ENCODE measurements at regions not wholly inside any gene's neighbourhood (a gene's known extent, or its start where the extent isn't known, plus 50 kb on each side); places are given as distances from the start of the nearest gene placed in this dataset.

- TF ChIP-seq PRDM10 (tag by site-specific recombination; IDR thresholded peaks at IDR 0.05) (no peak), ZNF140 (tag by site-specific recombination; IDR thresholded peaks at IDR 0.05) (no peak), ZNF48 (tag by site-specific recombination; IDR thresholded peaks at IDR 0.05) (no peak), ZNF501 (tag by site-specific recombination; IDR thresholded peaks at IDR 0.05) (no peak), ZNF629 (tag by site-specific recombination; IDR thresholded peaks at IDR 0.05) (no peak), TSHZ1 (tag by site-specific recombination; IDR thresholded peaks at IDR 0.05; ENCODE audit: borderline replicate concordance) (no peak), ZNF280D (tag by site-specific recombination; IDR thresholded peaks at IDR 0.05) (no peak)
Measured at GRCh38 chr11:131077340-131077739, 161.1 kb upstream of the SNX19 start (continued).

- H3K36me3 ChIP-seq (ENCODE audit: control insufficient read depth in 2 of 2, insufficient read depth in 1 of 2, low read length in 2 of 2), result no peaks in the 10 kb centered on the region
- no peak overlapping the region for H3K27ac ChIP-seq (ENCODE audit: extremely low read depth, low read depth, low read length)
- CTCF ChIA-PET, result interaction anchor here (0.6 to 2.4 kb wide), 3 partner anchors 15 to 1395 kb away, joined by 3 to 12 read pairs (median 7); no protein-coding TSS in a partner anchor
- TF ChIP-seq ZNF76 (tag by site-specific recombination; IDR thresholded peaks at IDR 0.05; ENCODE audit: borderline replicate concordance, low read depth) (no peak), ZNF791 (tag by site-specific recombination; IDR thresholded peaks at IDR 0.05) (no peak)
- POLR2A ChIA-PET, result no interaction called here
- no peaks in the 10 kb centered on the region for H3K9me3 ChIP-seq (ENCODE audit: control insufficient read depth, insufficient read depth, low read depth, low read length)
- H3K4me1 ChIP-seq (ENCODE audit: control insufficient read depth, insufficient read depth, low read length), result no peaks in the 10 kb centered on the region
- H3K4me3 ChIP-seq (ENCODE audit: low read depth, low read length), result no peak overlapping the region
Measured at GRCh38 chr11:131079036-131079435, 162.8 kb upstream of the SNX19 start.

- CTCF ChIA-PET, result interaction anchor here (1.0 kb wide), 1 partner anchor 25 kb away, joined by 4 read pairs; no protein-coding TSS in a partner anchor
Measured at GRCh38 chr11:131089727-131090245, 173.5 kb upstream of the SNX19 start.

More at GRCh38 chr11:131089727-131090245, 173.5 kb upstream of the SNX19 start:
- no peak for TF ChIP-seq ZNF514 (tag by site-specific recombination; IDR thresholded peaks at IDR 0.05)
- TF ChIP-seq ZBTB44 (tag by site-specific recombination; IDR thresholded peaks at IDR 0.05), result no peak
- Histone ChIP-seq H3K4me3 (ENCODE audit: low read depth, low read length) (no peak overlapping the region), H3K36me3 (ENCODE audit: control insufficient read depth in 2 of 2, insufficient read depth in 1 of 2, low read length in 2 of 2) (no peaks in the 10 kb centered on the region), H3K4me1 (ENCODE audit: control insufficient read depth, insufficient read depth, low read length) (no peaks in the 10 kb centered on the region), H3K27ac (ENCODE audit: extremely low read depth, low read depth, low read length) (no peak overlapping the region), H3K9me3 (ENCODE audit: control insufficient read depth, insufficient read depth, low read depth, low read length) (no peaks in the 10 kb centered on the region)
- POLR2A ChIA-PET, result no interaction called here

All from HEK293 (cell line).